Panc1 (cell line): ENCODE measurements at regions not wholly inside any gene's neighbourhood (a gene's known extent, or its start where the extent isn't known, plus 50 kb on each side); places are given as distances from the start of the nearest gene placed in this dataset.

Source experiments
- CTCF ChIP-seq: fragments of 450-650 bp; IDR thresholded peaks from 2 replicates; pipeline ENCODE4 v1.5.1; 2017; ENCODE audit warnings: mild to moderate bottlenecking
- POLR2AphosphoS5 ChIP-seq: IDR thresholded peaks from 2 replicates; pipeline ENCODE4 v1.6.1; 2012; ENCODE audit warnings: mild to moderate bottlenecking, low read depth, low read length, moderate library complexity
- TCF7L2 ChIP-seq: IDR thresholded peaks from 2 replicates; pipeline ENCODE4 v1.6.1; 2011; ENCODE audit warnings: mild to moderate bottlenecking, low read depth, low read length, inconsistent platforms
- TF ChIP-seq, protein P1 (sequence below), 2 experiments: IDR thresholded peaks; 2 replicates each; pipeline ENCODE4 v1.6.1; 2011 to 2012; ENCODE audit warnings: low read depth in 2 of 2, control low read depth in 1 of 2, low read length in 1 of 2, mild to moderate bottlenecking in 1 of 2, moderate library complexity in 1 of 2; ENCODE audit not compliant: insufficient read depth in 1 of 2

GRCh38 chrX:144916785-144917184 lies 330.5 kb upstream of the SPANXN1 start:
- no peak for TF ChIP-seq CTCF
- no peak for TF ChIP-seq TCF7L2
- TF ChIP-seq, protein P1, sequence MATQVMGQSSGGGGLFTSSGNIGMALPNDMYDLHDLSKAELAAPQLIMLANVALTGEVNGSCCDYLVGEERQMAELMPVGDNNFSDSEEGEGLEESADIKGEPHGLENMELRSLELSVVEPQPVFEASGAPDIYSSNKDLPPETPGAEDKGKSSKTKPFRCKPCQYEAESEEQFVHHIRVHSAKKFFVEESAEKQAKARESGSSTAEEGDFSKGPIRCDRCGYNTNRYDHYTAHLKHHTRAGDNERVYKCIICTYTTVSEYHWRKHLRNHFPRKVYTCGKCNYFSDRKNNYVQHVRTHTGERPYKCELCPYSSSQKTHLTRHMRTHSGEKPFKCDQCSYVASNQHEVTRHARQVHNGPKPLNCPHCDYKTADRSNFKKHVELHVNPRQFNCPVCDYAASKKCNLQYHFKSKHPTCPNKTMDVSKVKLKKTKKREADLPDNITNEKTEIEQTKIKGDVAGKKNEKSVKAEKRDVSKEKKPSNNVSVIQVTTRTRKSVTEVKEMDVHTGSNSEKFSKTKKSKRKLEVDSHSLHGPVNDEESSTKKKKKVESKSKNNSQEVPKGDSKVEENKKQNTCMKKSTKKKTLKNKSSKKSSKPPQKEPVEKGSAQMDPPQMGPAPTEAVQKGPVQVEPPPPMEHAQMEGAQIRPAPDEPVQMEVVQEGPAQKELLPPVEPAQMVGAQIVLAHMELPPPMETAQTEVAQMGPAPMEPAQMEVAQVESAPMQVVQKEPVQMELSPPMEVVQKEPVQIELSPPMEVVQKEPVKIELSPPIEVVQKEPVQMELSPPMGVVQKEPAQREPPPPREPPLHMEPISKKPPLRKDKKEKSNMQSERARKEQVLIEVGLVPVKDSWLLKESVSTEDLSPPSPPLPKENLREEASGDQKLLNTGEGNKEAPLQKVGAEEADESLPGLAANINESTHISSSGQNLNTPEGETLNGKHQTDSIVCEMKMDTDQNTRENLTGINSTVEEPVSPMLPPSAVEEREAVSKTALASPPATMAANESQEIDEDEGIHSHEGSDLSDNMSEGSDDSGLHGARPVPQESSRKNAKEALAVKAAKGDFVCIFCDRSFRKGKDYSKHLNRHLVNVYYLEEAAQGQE (IDR thresholded peaks at IDR 0.05; ENCODE audit: insufficient read depth in 1 of 2, low read depth in 2 of 2, low read length in 1 of 2), result no peak
- TF ChIP-seq POLR2AphosphoS5, result no peak
